Peyer's patch (tissue), 4 donors: ENCODE measurements at regions not wholly inside any gene's neighbourhood (a gene's known extent, or its start where the extent isn't known, plus 50 kb on each side); places are given as distances from the start of the nearest gene placed in this dataset.

ENCODE experiments used
- CTCF ChIP-seq, 6 experiments: fragments of 450-650 bp in 4 of 6; fragments of 200-600 bp in 2 of 6; sonication (generic) in 1 of 6; IDR thresholded peaks; one replicate each; pipeline ENCODE4 v1.5.1; 2017 to 2019; ENCODE audit warnings: antibody characterized with exemption in 6 of 6, mild to moderate bottlenecking in 3 of 6, moderate library complexity in 1 of 6
- POLR2A ChIP-seq, 2 donors: fragments of 450-650 bp; IDR thresholded peaks; one replicate each; pipeline ENCODE4 v1.5.1; 2017; ENCODE audit warnings: antibody characterized with exemption in 2 of 2, mild to moderate bottlenecking in 2 of 2, moderate library complexity in 2 of 2

DNA sequence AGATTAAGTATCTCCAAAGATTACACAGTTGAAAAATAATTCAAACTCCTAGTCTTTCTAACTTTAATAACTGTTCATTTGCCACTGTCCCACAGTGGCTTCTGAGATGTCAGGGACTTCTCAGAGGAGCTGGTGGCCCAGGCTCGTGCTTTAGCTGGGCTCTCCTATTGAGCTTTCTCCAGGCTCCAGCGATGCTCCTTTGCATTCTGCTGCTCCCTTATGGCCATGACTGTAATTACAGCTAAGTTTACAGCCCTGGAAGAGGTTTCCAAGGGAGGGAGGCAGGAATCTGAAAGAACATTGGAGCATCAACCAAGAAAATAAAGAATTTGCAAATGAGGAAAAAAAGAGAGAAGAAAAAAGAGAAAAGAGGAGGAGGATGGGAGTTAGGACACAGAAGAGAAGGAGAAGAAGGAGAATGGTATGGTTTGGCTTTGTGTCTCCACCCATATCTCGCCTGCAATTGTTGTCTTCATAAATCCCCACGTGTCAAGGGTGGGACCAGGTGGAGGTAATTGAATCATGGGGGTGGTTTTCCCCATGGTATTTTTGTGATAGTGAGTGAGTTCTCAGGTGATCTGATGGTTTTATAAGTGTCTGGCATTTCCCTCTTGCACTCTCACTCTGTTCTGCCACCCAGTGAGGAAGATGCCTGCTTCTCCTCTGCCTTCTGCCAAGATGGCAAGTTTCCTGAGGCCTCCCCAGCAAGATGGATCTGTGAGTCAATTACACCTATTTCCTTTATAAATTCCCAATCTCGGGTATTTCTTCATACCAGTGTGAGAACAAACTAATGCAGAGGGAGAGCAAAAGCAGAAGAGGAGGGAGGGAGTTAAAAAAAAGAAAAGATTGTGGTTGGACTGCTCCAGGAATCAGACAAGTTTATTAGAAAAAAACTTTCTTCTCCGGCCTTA lies 857.0 kb downstream of the KCNA4 start:
- TF ChIP-seq CTCF (IDR thresholded peaks at IDR 0.05) = peak in 4 of 6 experiments; percentile 35 to 66 (median 57)
- no peak for TF ChIP-seq POLR2A (IDR thresholded peaks at IDR 0.05)
